NCI-H1105 (cell line): ENCODE measurements at regions not wholly inside any gene's neighbourhood (a gene's known extent, or its start where the extent isn't known, plus 50 kb on each side); places are given as distances from the start of the nearest gene placed in this dataset.
"Not testable (repeated sequence)": the region's sequence is repeated elsewhere in the genome, so short reads cannot be mapped to it uniquely, and the experiment has no call there.

ENCODE experiments used
- DNase-seq: peaks from one replicate; lab custom pipeline; 2025; lab: John Stamatoyannopoulos, UW

DNA sequence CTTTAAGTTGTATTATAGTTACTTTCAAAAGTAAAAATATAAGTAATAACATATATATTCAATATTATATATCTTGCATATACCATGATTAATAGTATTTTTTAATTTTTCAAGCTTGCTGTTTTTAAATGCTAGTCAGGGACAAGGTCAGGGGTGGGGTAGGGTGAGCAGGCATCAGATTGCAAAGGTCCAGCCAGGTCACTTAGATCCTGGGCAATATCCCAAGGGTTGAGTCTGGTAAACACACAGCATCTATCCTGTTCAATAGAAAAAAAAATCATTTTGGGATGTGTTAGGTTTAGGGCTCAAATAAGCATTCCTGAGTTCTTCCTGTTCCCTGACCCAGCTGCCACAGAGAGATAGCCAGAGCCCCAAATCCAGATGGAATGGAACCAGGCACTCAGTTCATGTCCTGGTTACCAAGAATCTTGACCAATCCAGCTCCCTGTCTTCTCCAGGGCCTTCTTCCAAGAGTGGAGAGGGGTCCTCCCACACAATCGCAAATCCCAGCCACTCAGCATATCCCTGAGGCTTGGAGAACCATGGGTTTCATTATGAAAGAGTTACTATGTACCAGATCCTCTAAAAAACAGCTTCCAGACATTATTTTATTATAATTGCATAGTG, 134.9 kb upstream of the TOP1 start:
- no peak for DNase-seq

- no peak for DNase-seq
Observed at GRCh38 chr20:40894237-40894630, 134.4 kb upstream of the TOP1 start.

DNA sequence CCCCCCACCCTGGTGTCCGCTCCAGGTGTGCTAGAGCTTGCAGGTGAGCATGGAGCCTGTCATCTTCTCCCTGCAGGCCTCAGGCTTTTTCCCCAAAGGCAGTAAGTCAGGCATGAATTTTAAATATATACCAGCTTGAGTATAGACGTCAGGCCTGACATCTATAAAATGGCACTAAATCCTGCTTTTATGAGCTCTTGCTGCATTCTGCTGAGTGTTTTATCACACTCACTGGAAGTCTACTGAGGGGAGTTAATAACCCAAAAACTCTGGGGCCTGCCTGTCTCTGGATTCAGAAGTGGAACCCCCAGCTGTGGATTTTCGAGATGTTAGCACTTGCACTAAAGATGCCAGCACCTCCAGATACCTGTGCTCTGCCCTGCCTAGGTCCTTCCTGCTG, 133.4 kb upstream of the TOP1 start:
- no peak for DNase-seq

GRCh38 chr20:40896814-40897700, 131.6 kb upstream of the TOP1 start:
- no peak for DNase-seq

DNA sequence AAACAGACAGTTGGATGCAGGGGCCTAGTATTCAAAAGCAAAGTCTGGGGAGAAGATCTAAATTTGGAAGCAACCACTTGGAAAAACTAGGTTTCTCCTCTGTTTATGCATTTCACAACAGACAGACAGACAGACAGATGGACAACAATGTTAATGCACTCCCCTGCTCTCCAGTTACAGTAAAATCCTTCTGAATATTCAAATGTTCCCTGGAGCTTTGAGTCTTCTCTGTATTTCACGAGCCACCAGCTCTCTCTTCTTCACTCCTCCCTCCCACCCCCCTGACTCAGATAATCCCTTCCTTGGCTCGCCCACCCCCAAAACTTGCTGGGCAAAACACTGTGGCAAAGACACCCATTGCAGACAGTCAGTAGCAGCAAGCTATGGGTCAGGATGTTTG, 129.3 kb upstream of the TOP1 start:
- DNase-seq: no peak

DNA sequence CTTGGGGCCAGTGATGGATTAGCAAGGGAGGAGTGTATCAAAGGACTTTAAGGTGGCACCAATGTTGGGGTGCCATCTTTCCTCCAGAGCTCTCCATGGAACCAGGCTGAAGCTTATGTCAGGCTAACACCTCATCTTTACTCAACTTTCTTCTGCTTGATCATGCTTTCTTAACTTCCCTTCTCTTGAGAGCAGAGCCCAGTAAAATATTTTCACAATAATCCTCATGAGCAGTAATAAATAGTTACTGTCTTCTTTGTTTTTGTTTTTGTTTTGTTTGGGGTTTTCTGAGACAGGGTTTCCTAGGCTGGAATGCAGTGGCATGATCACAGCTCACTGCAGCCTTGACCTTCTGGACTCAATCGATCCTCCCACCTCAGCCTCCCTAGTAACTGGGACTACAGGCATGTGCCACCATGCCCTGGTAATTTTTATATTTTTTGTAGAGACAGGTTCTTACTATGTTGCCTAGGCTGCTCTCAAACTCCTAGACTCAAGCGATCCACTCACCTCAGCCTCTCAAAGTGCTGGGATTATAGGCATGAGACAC, 127.9 kb upstream of the TOP1 start:
- DNase-seq: no peak

DNA sequence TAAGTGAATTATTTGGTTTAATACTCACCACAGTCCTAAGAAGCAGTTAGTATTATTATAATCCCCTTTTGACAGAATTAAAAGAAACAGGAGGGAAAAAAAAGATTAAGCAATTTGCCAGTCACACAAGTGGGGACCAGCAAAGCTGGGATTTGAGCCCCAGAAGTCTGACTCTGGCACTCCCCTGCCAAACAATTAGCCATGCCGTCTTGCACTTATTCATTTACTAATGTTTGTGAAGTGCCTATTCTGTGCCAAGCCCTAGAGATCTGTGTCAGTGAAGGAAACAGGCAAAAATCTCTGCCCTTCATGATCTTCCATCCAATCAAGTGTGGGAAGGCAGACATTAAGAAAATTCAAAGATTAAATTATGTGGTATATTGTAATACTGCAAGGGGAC, 126.0 kb upstream of the TOP1 start:
- no peak for DNase-seq

- no peak for DNase-seq
Observed at GRCh38 chr20:40908309-40908708, 120.3 kb upstream of the TOP1 start.

DNA sequence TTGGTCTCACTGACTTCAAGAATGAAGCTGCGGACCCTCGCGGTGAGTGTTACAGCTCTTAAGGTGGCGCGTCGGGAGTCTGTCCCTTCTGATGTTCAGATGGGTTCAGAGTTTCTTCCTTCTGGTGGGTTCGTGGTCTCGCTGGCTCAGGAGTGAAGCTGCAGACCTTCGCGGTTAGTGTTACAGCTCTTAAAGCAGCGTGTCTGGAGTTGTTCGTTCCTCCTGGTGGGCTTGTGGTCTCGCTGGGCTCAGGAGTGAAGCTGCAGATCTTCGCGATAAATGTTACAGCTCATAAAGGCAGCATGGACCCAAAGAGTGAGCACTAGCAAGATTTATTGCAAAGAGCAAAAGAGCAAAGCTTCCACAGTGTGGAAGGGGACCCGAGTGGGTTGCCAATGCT, 119.1 kb upstream of the TOP1 start:
- not testable (repeated sequence) for DNase-seq

DNA sequence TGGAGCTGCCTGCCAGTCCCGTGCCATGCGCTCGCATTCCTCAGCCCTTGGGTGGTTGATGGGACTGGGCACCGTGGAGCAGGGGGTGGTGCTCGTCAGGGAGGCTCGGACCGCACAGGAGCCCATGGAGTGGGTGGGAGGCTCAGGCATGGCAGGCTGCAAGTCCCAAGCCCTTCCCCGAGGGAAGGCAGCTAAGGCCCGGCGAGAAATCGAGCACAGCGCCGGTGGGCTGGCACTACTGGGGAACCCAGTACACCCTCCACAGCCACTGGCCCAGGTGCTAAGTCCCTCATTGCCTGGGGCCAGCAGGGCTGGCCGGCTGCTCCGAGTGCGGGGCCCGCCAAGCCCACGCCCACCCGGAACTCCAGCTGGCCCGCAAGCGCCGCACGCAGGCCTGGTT, 118.2 kb upstream of the TOP1 start:
- not testable (repeated sequence) for DNase-seq

- not testable (repeated sequence) for DNase-seq
Observed at GRCh38 chr20:40911152-40911551, 117.5 kb upstream of the TOP1 start.

- DNase-seq: no peak
Observed at GRCh38 chr20:40913224-40914185, 115.1 kb upstream of the TOP1 start.

GRCh38 chr20:40915756-40916155, 112.9 kb upstream of the TOP1 start:
- no peak for DNase-seq

DNA sequence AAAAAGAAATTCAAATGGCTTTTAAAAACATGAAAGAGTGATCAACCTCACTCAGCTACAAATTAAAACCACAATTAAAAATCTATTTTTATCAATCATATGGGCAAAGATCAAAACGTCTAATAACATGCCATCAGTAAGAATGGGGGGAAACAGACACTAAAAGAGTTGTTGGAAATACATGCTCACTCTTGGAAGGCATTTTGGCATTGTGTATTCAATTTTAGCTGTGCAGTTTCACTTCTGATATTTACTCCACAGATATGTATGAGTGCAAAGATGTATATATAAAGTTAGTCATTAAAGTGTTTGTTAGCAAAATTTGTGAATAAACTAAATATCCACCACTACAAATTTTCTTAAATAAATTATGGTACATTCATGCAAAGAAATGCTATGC, 112.3 kb upstream of the TOP1 start:
- no peak for DNase-seq

DNA sequence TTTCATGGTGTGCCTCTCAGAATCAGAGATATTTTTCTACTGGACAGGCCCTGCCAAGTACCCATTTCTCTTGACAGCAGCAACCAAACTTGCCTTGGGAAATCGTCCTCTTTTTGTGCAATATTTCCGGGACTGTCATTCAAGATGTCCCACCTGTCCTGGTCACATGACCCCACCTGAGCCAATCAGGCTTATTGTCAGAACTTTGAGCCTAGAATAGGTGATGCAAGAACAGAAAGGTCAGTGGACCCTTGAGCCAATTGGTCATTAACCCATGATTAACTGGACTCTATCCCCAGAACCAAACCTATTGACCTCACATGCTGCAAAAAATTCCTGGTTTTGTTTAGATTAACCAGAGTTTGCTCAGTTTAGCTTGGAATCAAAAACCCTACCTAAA, 108.3 kb upstream of the TOP1 start:
- no peak for DNase-seq

DNA sequence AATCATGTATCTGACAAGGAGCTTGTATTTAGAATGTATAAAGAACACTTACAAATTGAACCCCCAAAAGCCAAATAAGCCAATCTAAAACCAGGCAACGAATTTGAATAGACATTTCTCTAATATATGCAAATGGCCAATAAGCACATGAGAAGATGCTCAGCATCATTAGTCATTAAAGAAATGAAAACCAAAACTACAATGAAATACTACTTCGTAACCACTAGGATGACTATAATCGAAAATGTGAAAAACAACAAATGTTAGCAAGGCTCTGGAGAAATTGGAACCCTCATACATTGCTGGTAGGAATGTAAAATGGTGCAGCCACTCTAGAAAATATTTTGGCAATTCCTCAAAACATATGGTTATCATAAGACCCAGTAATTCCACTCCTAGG, 105.8 kb upstream of the TOP1 start:
- DNase-seq: no peak

DNA sequence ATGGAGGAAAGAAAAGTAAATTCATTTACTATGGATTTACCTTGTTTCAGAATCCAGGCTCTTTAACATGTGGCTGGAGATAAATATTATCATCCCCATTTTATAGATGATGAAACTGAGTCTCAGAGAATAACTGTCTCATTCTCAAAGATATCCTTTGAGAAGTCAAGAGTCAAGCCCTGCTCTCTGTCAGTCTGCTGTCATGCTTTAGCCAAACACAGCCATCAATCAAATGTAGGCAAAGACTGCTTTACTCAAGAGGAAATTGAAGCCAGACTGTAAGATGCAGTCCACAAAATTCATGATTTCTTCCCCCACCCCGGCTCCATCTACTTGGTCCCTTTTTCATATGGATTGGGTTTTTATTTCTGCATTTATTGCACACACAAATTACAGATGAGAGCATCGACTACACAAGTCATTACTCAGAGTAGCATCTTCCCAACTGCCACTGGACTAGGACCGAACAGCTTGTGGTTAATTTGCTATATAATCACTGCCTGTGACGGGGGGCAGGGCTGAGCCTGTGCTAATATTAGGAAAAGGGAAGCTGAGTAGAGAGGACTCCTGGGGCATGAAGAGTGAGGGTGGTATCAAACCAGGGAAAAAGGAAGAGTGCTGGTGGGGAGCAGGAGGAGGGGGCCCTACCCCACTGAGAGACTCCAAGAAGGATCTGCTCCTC, 102.7 kb upstream of the TOP1 start:
- DNase-seq: no peak

DNA sequence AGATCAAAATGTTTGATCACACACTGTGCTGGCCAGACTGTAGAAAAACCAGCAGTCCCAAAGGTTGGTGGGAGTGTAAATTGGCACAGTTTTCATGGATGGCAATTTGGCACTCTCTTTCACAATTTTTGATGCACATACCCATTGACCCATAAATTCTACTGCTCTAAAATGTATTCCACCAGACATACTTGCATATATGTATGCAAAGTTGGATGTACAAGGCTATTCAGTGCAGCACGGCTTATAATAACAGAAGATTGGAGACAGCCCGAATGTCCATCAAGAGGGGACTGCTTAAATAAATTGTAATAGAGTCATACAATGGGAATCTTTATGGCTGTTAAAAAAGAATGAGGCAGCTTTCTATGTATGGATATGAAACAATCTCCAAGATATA, 101.7 kb upstream of the TOP1 start:
- no peak for DNase-seq

DNA sequence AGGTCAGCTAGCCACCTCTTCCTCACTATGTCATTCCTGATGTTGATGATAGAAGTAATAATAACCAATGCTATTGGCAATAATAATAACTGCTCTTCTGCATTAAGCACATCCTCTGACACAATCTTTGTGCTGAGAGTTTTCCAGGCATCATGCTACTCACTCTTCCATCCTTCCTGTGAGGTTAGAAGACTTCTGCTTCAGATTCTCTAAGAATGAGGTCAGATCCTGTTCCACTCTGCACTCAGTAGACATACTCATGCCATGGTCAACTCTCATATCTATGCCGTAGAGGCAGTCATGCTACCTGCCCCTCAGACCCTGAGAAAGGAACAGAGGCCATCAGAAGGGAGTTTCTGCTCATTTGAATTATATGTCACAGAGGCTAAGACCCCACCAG, 98.1 kb upstream of the TOP1 start:
- no peak for DNase-seq

- DNase-seq: no peak
Observed at GRCh38 chr20:40931410-40932044, 97.1 kb upstream of the TOP1 start.

DNA sequence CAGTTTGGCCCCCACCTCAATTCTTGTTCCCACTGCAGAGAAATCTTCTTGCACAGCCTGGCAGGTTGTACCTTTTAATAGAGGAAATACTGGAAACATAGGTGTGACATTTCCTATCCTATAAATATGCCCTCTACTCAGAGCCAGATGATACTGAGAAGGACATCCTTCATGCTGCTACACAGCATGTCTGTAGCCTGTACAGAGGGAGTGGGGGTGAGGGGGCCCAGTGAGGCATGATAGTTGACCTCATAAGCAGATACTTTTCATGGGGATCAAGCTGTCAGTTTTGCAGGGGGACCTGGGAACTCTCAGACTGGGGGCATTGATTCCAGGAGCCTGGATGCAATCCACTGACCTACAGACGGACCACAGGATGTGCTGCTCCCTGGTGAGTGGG, 96.2 kb upstream of the TOP1 start:
- no peak for DNase-seq
